ENCODE measurements at regions not wholly inside any gene's neighbourhood (a gene's known extent, or its start where the extent isn't known, plus 50 kb on each side); places are given as distances from the start of the nearest gene placed in this dataset.

GRCh38 chr2:236647621-236648020 lies 78.0 kb downstream of the ACKR3 start:
- no peak for TF ChIP-seq EZH2 (IDR thresholded peaks at IDR 0.05)
- no peak for TF ChIP-seq POLR2AphosphoS5 (IDR thresholded peaks at IDR 0.05; ENCODE audit: borderline replicate concordance, low read depth, low read length)
